ENCODE measurements at regions not wholly inside any gene's neighbourhood (a gene's known extent, or its start where the extent isn't known, plus 50 kb on each side); places are given as distances from the start of the nearest gene placed in this dataset.
"Not testable (repeated sequence)": the region's sequence is repeated elsewhere in the genome, so short reads cannot be mapped to it uniquely, and the experiment has no call there.

- Histone ChIP-seq H4K20me1 (ENCODE audit: control insufficient read depth, extremely low read depth, insufficient read depth, low read length) (no peaks in the 10 kb centered on the region), H3K9me1 (ENCODE audit: control insufficient read depth, extremely low read depth, insufficient read depth, low read length) (no peaks in the 10 kb centered on the region), H3K4me3 (ENCODE audit: control insufficient read depth in 2 of 3, extremely low read depth in 1 of 3, insufficient read depth in 2 of 3, low read depth in 1 of 3, low read length in 3 of 3) (no peak overlapping the region), H3K4me2 (ENCODE audit: control insufficient read depth, extremely low read depth, insufficient read depth, low read depth, low read length) (no peak overlapping the region), H3K9me3 (ENCODE audit: control insufficient read depth, low read depth, low read length) (no peaks in the 10 kb centered on the region), H3K27ac (ENCODE audit: control insufficient read depth, insufficient read depth, low read length) (no peak overlapping the region), H3K36me3 (ENCODE audit: control insufficient read depth in 2 of 2, extremely low read depth in 1 of 2, insufficient read depth in 2 of 2, low read length in 2 of 2) (no peaks in the 10 kb centered on the region), H3K79me2 (ENCODE audit: control insufficient read depth, insufficient read depth, low read length) (no peaks in the 10 kb centered on the region), H3K27me3 (ENCODE audit: control insufficient read depth, extremely low read depth, insufficient read depth, low read length) (no peaks in the 10 kb centered on the region), H3K4me1 (ENCODE audit: control insufficient read depth, extremely low read depth, insufficient read depth, low read length) (peaks cover 15% of the 10 kb centered on the region), H2AFZ (ENCODE audit: control insufficient read depth, low read length) (no peak overlapping the region), H3K9ac (ENCODE audit: control insufficient read depth, extremely low read depth, insufficient read depth, low read length) (no peak overlapping the region)
- no peak for FAIRE-seq
- TF ChIP-seq CTCF (optimal IDR thresholded peaks at IDR 0.05 in 1 of 3, IDR thresholded peaks at IDR 0.05 in 1 of 3, conservative IDR thresholded peaks at IDR 0.05 in 1 of 3; ENCODE audit: extremely low read depth in 1 of 3, insufficient read depth in 2 of 3, low read length in 3 of 3), result no peak
- dilution Hi-C loops (cut with MboI; ENCODE audit: extremely low pct_ligation_motif_present, low sequenced_read_pairs), result no loop called here
- no peak for DNase-seq (ENCODE audit: low read depth, low spot score)
Observed at GRCh38 chr1:64348270-64348960, 121.5 kb upstream of the CACHD1 start.

GRCh38 chr1:64348961-64349648 is 120.8 kb upstream of the CACHD1 start:
- no peak overlapping the region for H3K4me2 ChIP-seq (ENCODE audit: control insufficient read depth, extremely low read depth, insufficient read depth, low read depth, low read length)
- H3K9ac ChIP-seq (ENCODE audit: control insufficient read depth, extremely low read depth, insufficient read depth, low read length), result no peak overlapping the region
- H3K4me3 ChIP-seq (ENCODE audit: control insufficient read depth in 2 of 3, extremely low read depth in 1 of 3, insufficient read depth in 2 of 3, low read depth in 1 of 3, low read length in 3 of 3), result no peak overlapping the region
- TF ChIP-seq CTCF (optimal IDR thresholded peaks at IDR 0.05 in 1 of 3, IDR thresholded peaks at IDR 0.05 in 1 of 3, conservative IDR thresholded peaks at IDR 0.05 in 1 of 3; ENCODE audit: extremely low read depth in 1 of 3, insufficient read depth in 2 of 3, low read length in 3 of 3) (no peak), EZH2 (IDR thresholded peaks at IDR 0.05; ENCODE audit: low read length) (no peak)
- no peak overlapping the region for H2AFZ ChIP-seq (ENCODE audit: control insufficient read depth, low read length)
- H3K9me1 ChIP-seq (ENCODE audit: control insufficient read depth, extremely low read depth, insufficient read depth, low read length), result no peaks in the 10 kb centered on the region
- no peaks in the 10 kb centered on the region for H3K79me2 ChIP-seq (ENCODE audit: control insufficient read depth, insufficient read depth, low read length)
- peaks cover 11% of the 10 kb centered on the region for H3K4me1 ChIP-seq (ENCODE audit: control insufficient read depth, extremely low read depth, insufficient read depth, low read length)
- no peaks in the 10 kb centered on the region for H3K36me3 ChIP-seq (ENCODE audit: control insufficient read depth in 2 of 2, extremely low read depth in 1 of 2, insufficient read depth in 2 of 2, low read length in 2 of 2)
- no peaks in the 10 kb centered on the region for H4K20me1 ChIP-seq (ENCODE audit: control insufficient read depth, extremely low read depth, insufficient read depth, low read length)
- no peaks in the 10 kb centered on the region for H3K9me3 ChIP-seq (ENCODE audit: control insufficient read depth, low read depth, low read length)
- DNase-seq (ENCODE audit: low read depth, low spot score), result no peak
- no peaks in the 10 kb centered on the region for H3K27me3 ChIP-seq (ENCODE audit: control insufficient read depth, extremely low read depth, insufficient read depth, low read length)
- no peak overlapping the region for H3K27ac ChIP-seq (ENCODE audit: control insufficient read depth, insufficient read depth, low read length)
- dilution Hi-C loops (cut with MboI; ENCODE audit: extremely low pct_ligation_motif_present, low sequenced_read_pairs), result no loop called here
- FAIRE-seq, result no peak

- H4K20me1 ChIP-seq (ENCODE audit: control insufficient read depth, extremely low read depth, insufficient read depth, low read length); H3K9ac ChIP-seq (ENCODE audit: control insufficient read depth, extremely low read depth, insufficient read depth, low read length); H3K36me3 ChIP-seq (ENCODE audit: control insufficient read depth in 2 of 2, extremely low read depth in 1 of 2, insufficient read depth in 2 of 2, low read length in 2 of 2); FAIRE-seq; H3K9me3 ChIP-seq (ENCODE audit: control insufficient read depth, low read depth, low read length); H3K4me1 ChIP-seq (ENCODE audit: control insufficient read depth, extremely low read depth, insufficient read depth, low read length); DNase-seq (ENCODE audit: low read depth, low spot score); H3K79me2 ChIP-seq (ENCODE audit: control insufficient read depth, insufficient read depth, low read length); dilution Hi-C loops (cut with MboI; ENCODE audit: extremely low pct_ligation_motif_present, low sequenced_read_pairs); H3K4me2 ChIP-seq (ENCODE audit: control insufficient read depth, extremely low read depth, insufficient read depth, low read depth, low read length); H3K9me1 ChIP-seq (ENCODE audit: control insufficient read depth, extremely low read depth, insufficient read depth, low read length); H3K27me3 ChIP-seq (ENCODE audit: control insufficient read depth, extremely low read depth, insufficient read depth, low read length); H3K27ac ChIP-seq (ENCODE audit: control insufficient read depth, insufficient read depth, low read length); H3K4me3 ChIP-seq (ENCODE audit: control insufficient read depth in 2 of 3, extremely low read depth in 1 of 3, insufficient read depth in 2 of 3, low read depth in 1 of 3, low read length in 3 of 3); H2AFZ ChIP-seq (ENCODE audit: control insufficient read depth, low read length): not testable (repeated sequence)
Observed at GRCh38 chr1:64355534-64355933, 114.4 kb upstream of the CACHD1 start.
